Left hindlimb (tissue), 1 donor: ENCODE measurements at regions not wholly inside any gene's neighbourhood (a gene's known extent, or its start where the extent isn't known, plus 50 kb on each side); places are given as distances from the start of the nearest gene placed in this dataset.
"Not testable (repeated sequence)": the region's sequence is repeated elsewhere in the genome, so short reads cannot be mapped to it uniquely, and the experiment has no call there.

Source experiments
- DNase-seq: peaks from one replicate; pipeline ENCODE4 v3.0.0-alpha.2; 2018

- not testable (repeated sequence) for DNase-seq
Measured at GRCh38 chr1:149279015-149279414, 175.7 kb upstream of the NBPF9 start.

- DNase-seq = not testable (repeated sequence)
Measured at GRCh38 chr1:149279512-149279911, 176.2 kb upstream of the NBPF9 start.

DNA sequence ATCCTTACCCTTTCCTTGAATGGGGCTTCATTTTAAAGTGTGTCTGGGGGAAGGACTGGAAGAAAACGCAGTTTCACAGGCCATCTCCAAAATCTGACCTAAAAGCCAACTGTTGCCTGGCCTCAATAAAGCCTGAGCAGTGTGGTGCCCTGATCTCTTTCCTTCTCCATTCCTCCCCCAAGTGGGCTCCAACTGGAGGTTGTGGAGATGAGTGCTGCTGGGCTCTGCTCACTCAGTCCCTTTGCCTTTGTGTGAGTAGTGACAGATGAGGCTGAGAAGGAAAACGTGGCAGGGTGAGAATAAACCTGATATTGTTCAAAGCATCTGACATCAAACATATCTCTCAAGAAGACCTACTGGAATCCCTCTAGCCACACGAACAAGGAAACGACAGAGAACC lies 181.4 kb upstream of the NBPF9 start:
- not testable (repeated sequence) for DNase-seq

DNA sequence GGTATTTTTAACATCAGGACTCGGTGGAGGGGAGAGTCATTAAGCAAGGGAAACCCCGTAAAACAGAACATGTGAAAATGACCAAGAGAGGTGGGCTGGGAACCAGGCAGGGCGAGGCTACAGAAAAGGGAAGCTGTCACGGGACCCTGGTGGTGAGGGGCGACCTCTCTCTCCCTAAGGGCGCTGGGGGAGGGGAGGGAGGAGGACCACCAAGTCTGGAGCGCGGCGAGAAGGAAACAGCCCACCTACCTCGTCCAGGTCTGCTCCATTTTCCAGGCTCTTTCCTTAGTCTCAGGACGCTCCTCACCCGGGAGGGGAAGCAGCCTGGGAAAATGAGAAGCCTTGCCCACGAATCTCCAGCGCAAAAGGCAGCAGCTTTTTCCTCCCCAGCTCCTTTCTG lies 181.9 kb upstream of the NBPF9 start:
- DNase-seq = not testable (repeated sequence)

DNA sequence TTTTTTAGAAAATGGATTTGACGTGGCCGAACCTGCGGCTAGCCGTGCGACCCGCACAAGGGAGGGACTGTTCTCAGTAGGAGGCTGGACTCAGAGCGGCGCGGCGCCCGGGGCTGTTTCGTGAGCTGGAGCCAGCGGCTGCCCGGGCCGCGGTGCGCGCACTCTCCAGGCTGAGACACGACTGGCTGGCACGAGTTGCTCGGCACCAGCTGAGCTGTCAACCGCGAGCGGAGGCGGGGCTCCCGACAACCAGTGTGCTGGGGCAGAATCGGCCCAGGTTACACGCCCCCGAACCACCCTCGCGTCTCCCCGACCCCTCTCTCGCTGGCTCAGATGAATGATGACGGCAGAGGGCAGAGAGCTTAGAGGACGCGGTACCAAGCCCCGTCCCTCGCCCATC lies 182.3 kb upstream of the NBPF9 start:
- DNase-seq = not testable (repeated sequence)

- DNase-seq = not testable (repeated sequence)
Measured at GRCh38 chr1:149288580-149288979, 185.2 kb upstream of the NBPF9 start.

DNA sequence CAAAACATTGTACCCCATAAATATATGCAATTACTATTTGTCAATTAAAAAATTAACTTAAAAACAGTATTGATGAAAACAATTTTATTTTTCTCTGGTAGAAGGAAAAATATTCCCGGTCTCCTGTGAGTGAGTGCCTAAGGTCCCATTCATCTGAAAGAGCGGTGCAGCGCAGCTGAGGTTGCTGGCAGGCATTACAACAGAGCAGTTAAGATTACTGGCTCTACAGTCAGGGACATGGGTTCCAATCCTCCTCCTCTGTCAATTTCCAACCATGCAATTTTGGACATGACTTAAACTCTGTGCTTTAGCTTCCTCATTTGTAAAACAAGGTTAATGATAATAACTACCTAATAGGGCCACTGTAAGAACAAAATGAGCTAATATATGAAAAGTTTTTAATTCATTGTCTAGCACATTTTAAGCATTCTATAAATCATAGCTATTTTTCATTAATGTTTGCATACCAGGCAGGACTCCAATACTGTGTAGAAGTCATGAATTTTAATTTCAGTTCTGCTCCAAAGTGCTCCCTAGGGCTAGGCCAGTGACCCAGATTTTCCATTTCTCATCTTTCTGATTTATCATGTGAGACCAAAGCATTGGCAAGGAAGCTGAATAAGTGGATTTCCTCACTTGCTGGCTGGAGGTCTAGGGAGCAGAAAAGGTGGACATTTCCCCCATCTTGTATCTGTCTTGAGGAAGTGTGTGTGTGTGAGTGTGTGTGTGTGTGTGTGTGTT lies 174.2 kb upstream of the NBPF19 start:
- DNase-seq = not testable (repeated sequence)

GRCh38 chr1:149301282-149301681 lies 173.6 kb upstream of the NBPF19 start:
- DNase-seq = not testable (repeated sequence)

DNA sequence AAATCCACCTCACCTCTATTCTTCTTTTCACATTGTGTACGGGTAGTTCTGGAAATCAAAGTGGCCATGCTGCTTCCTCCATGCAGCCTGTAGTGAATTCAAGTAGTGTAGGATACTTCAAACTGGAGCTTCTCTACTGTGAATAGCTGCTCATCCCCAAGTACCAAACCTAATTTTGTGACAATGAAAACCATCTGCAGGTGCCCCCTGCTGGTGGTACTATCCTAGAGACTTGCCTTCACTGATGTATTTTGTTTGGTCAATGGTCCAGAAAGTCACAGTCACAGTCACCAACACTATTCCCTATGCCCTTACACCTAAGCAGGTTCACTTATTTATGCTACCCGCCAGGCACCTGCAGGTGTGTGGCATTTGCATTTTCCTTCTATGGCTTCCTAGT lies 170.0 kb upstream of the NBPF19 start:
- not testable (repeated sequence) for DNase-seq

- DNase-seq = not testable (repeated sequence)
Measured at GRCh38 chr1:149307640-149308039, 167.2 kb upstream of the NBPF19 start.

GRCh38 chr1:149314921-149315320 lies 159.9 kb upstream of the NBPF19 start:
- not testable (repeated sequence) for DNase-seq

DNA sequence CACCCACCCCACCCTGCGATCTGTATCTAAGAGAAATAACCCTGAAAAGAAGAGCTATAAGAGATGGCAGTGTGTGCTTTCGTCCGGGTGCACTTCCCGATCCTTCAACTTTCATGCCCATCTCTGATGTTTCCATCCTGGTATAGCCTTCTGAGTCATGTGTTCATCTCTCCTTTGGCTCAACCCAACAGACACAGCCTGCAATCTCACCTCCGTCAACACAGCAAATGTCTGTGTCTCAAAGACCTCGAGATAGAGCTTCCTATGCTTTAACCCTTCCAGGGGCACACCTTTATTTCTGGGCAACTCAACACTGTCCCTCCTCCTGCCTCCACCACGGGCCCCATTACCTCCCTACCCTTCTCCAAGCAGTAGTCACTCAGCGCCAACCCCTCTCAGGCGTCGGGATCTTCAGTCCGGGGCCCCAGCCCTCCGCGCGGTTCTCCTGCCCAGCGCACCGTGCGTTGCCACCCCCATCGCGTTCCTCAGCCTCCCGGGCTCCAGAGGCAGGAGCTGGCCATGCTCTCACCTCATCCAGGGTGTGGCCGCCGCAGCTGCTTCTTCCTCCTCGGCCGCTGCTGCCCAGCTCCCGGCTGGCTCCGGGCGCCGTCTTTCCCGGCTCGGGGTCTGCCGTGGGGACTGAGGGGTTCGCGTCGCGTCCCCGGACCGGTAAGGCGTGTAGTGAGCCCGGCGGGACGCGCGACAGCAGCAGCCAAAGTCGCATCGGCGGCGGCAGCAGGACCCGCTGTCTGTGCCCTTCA lies 153.7 kb upstream of the NBPF19 start:
- DNase-seq = not testable (repeated sequence)

DNA sequence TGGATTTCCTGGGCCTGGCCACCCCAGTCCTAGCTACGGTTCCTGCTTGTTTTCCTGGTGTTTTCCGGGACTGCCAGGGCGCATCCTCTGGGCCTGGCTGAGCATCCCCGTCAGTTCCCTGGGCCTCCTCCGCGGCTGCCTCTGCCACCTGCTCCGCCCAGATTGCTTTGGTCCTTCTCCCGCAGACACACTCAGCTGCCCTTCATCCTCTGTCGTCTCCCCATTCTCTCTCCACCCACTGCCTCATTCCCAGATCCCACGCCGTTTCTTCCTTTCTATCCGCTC lies 153.2 kb upstream of the NBPF19 start:
- DNase-seq = not testable (repeated sequence)

- DNase-seq = not testable (repeated sequence)
Measured at GRCh38 chr1:149330081-149330335, 144.8 kb upstream of the NBPF19 start.

- not testable (repeated sequence) for DNase-seq
Measured at GRCh38 chr1:149336082-149336481, 138.8 kb upstream of the NBPF19 start.

GRCh38 chr1:149338221-149338691 lies 136.6 kb upstream of the NBPF19 start:
- not testable (repeated sequence) for DNase-seq

GRCh38 chr1:149338698-149339097 lies 136.1 kb upstream of the NBPF19 start:
- not testable (repeated sequence) for DNase-seq

- DNase-seq = not testable (repeated sequence)
Measured at GRCh38 chr1:149349448-149349847, 125.4 kb upstream of the NBPF19 start.

DNA sequence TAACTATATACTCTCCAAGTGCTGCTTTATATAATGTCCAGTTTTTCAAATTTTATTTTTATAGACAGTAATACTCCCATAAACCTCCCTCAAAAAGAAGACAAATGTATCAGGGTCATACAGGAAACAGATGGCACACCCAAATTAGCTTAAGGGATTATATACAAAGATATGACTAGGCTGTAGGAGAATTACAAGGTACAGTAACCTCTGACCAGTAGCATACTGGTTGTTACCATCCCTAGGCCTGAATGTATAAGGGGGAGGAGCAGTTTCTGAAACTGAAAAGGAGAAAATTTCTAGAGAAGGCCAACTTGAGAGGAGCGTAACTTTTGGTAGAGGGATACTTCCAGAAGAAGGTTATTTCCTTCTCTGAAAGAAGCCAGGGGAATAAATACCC lies 122.6 kb upstream of the NBPF19 start:
- DNase-seq = not testable (repeated sequence)

DNA sequence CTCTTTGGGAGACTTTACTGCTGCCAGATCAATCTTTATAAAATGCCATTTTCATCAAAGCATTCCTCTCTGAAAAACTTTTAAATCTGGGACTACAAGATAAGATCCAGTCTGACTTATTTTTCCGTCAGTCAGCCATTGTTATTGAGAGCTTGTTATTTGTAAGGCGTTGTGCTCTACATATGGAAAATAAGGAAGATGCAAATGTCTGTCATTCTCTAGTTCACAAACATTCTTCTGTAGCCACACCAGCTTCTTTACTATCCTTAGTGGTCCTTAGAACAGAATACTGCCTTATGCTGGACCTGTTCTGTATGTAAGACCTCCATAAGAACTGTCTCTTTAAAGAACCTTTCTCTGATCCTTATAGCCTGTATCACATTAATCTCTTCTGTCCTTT lies 120.3 kb upstream of the NBPF19 start:
- not testable (repeated sequence) for DNase-seq

DNA sequence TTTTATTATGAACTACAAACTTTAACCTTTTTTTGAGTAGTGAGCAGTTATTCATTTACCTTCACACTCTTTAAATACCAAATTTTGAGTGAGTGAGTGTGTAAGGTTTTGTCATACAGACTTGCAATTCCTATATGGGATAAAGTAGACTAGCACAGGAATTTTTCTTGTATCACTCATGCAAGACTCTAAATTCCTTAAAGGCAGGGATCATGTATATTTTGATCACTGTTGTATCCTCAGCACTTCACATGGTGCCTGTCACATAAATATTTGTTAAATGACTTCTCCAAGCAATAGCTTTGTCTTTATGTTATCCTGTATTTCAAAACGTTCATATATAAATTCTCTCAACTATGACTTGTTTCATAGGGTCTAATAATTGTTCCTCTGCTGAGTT lies 119.1 kb upstream of the NBPF19 start:
- not testable (repeated sequence) for DNase-seq

DNA sequence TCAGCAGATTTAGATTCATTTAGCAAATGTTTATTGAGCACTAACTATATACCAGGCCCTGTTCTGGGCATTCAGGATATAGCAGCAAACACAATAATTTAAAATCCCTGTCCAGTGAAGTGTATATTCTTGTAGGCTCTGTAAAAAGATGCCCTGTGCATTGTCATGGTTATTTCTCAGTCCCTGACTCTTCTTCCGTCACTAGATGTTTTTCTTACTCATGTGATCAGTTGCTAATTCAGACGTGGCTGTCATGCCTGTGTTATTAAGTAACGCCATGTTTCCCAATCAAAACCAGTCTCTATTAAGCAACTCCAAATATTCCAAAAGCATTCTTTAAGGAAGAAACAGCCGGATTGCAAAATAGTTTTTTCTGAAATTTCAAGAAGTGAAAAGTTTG lies 118.7 kb upstream of the NBPF19 start:
- not testable (repeated sequence) for DNase-seq

DNA sequence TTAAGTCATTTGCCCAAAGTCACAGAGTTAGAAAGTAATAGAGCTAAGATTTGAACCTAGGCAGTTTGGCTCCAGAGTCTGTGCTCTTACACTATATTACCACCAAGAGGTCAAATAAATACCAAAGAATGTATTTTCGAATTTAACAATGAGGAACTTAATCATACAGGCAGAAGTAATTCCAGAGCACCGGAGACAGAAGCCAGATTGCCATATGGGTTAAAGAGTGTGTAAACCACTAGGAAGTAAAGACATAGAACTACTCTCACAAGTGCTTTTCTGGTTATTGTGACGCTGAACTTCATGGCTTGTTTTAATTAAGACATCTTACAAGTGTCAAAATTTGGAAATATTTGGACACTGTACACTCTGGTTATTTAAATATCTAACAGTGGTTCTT lies 114.5 kb upstream of the NBPF19 start:
- DNase-seq = not testable (repeated sequence)

GRCh38 chr1:149361310-149361709 lies 113.5 kb upstream of the NBPF19 start:
- DNase-seq = not testable (repeated sequence)
